ENCODE measurements at regions not wholly inside any gene's neighbourhood (a gene's known extent, or its start where the extent isn't known, plus 50 kb on each side); places are given as distances from the start of the nearest gene placed in this dataset.

GRCh38 chr16:49129935-49130334 lies 151.7 kb downstream of the CBLN1 start:
- no peak for TF ChIP-seq CTCF (conservative IDR thresholded peaks at IDR 0.05 in 1 of 2, IDR thresholded peaks at IDR 0.05 in 1 of 2; ENCODE audit: low read depth in 1 of 2, low read length in 2 of 2)
- no peak for TF ChIP-seq EZH2 (IDR thresholded peaks at IDR 0.05; ENCODE audit: low read length, missing control alignments)

Data from fibroblast of lung (primary cell).